B cell (primary cell): ENCODE measurements at regions not wholly inside any gene's neighbourhood (a gene's known extent, or its start where the extent isn't known, plus 50 kb on each side); places are given as distances from the start of the nearest gene placed in this dataset.

ENCODE experiments used
- ATAC-seq: fragments of 200-7000 bp; cut with Tn5 transposase; one replicate; pipeline ENCODE4 v1.10.0; 2021; ENCODE audit warnings: low read depth, mild to moderate bottlenecking, moderate number of reproducible peaks, moderate library complexity
- CTCF ChIA-PET: fragments of 350-600 bp; sonication (Branson Sonifier 250); formaldehyde crosslinking; loops from one replicate; lab custom pipeline; 2021; ENCODE audit warnings: antibody characterized with exemption, inconsistent platforms; lab: Charles Lee
- POLR2A ChIA-PET: fragments of 350-600 bp; sonication (Branson Sonifier 250); formaldehyde crosslinking; loops from one replicate; lab custom pipeline; 2021; ENCODE audit warnings: antibody characterized with exemption; lab: Charles Lee
- DNase-seq: peaks from one replicate; pipeline ENCODE4 v3.0.0; 2013
- H2AFZ ChIP-seq: 2 replicates; pipeline ENCODE4 v1.6.1; 2012; ENCODE audit warnings: mild to moderate bottlenecking, low read depth, low read length; ENCODE audit not compliant: insufficient read depth, poor library complexity, severe bottlenecking
- H3K27ac ChIP-seq, 2 donors: 1 replicate in 1 of 2; 2 replicates in 1 of 2; pipeline ENCODE4 v1.5.1; 2012 to 2013; ENCODE audit warnings: low read length in 2 of 2, mild to moderate bottlenecking in 2 of 2, moderate library complexity in 1 of 2
- H3K27me3 ChIP-seq, 4 experiments: fragments of 200-600 bp in 1 of 4; sonication (generic) in 1 of 4; replicated peaks in 1 of 4; 1 replicate in 2 of 4; 2 replicates in 2 of 4; pipeline versions ENCODE4 v1.6.1 to v1.7.0; 2013 to 2016; ENCODE audit warnings: low read length in 3 of 4, mild to moderate bottlenecking in 2 of 4, mixed read lengths in 1 of 4, moderate library complexity in 1 of 4; ENCODE audit not compliant: insufficient read depth in 4 of 4, control insufficient read depth in 3 of 4; ENCODE audit errors: control extremely low read depth in 1 of 4
- H3K36me3 ChIP-seq, 2 experiments: replicated peaks in 1 of 2; 1 replicate in 1 of 2; 2 replicates in 1 of 2; pipeline versions ENCODE4 v1.6.1 to v1.7.1; 2013; ENCODE audit warnings: low read length in 1 of 2; ENCODE audit not compliant: insufficient read depth in 2 of 2, control insufficient read depth in 1 of 2; ENCODE audit errors: control extremely low read depth in 1 of 2, extremely low read depth in 1 of 2
- H3K4me1 ChIP-seq, 2 donors: fragments of 200-600 bp in 1 of 2; sonication (generic) in 1 of 2; 1 replicate in 1 of 2; 2 replicates in 1 of 2; pipeline versions ENCODE4 v1.5.1 to v1.6.1; 2013 to 2017; ENCODE audit warnings: low read length in 2 of 2; ENCODE audit not compliant: control insufficient read depth in 2 of 2, insufficient read depth in 2 of 2
- H3K4me2 ChIP-seq: replicated peaks from 2 replicates; pipeline ENCODE3; 2012; ENCODE audit warnings: mild to moderate bottlenecking, low read depth, low read length; ENCODE audit not compliant: poor library complexity, severe bottlenecking
- H3K4me3 ChIP-seq, 5 experiments: fragments of 200-600 bp in 1 of 5; sonication (generic) in 1 of 5; 1 replicate in 3 of 5; 2 replicates in 2 of 5; pipeline versions ENCODE4 v1.5.1 to v1.7.0; 2011 to 2016; ENCODE audit warnings: low read length in 4 of 5, mild to moderate bottlenecking in 4 of 5, low read depth in 2 of 5, control low read depth in 1 of 5, moderate library complexity in 1 of 5; ENCODE audit not compliant: insufficient read depth in 1 of 5; ENCODE audit errors: control extremely low read depth in 1 of 5, extremely low read depth in 1 of 5
- H3K79me2 ChIP-seq: fragments of 200-600 bp; sonication (generic); one replicate; pipeline ENCODE4 v1.6.0; 2016; ENCODE audit warnings: low read length; ENCODE audit not compliant: control insufficient read depth, insufficient read depth
- H3K9ac ChIP-seq: fragments of 200-600 bp; sonication (generic); 2 replicates; pipeline ENCODE4 v1.6.1; 2017; ENCODE audit warnings: mild to moderate bottlenecking, low read length, moderate library complexity
- H3K9me3 ChIP-seq, 3 donors: one replicate each; pipeline versions ENCODE4 v1.6.1 to v1.7.1; 2013; ENCODE audit warnings: low read length in 2 of 3; ENCODE audit not compliant: control insufficient read depth in 2 of 3, insufficient read depth in 1 of 3; ENCODE audit errors: control extremely low read depth in 1 of 3
- H4K20me1 ChIP-seq: 2 replicates; pipeline ENCODE4 v1.6.0; 2012; ENCODE audit warnings: mild to moderate bottlenecking, low read length; ENCODE audit not compliant: insufficient read depth, control insufficient read depth, poor library complexity, severe bottlenecking
- H3K27ac Mint-ChIP-seq: one replicate; pipeline ENCODE4 v1.8.0; 2021; ENCODE audit warnings: mixed read lengths
- H3K27me3 Mint-ChIP-seq: one replicate; pipeline ENCODE4 v1.8.0; 2021; ENCODE audit warnings: mixed read lengths
- H3K4me1 Mint-ChIP-seq: one replicate; pipeline ENCODE4 v1.8.0; 2021; ENCODE audit warnings: mixed read lengths
- H3K4me3 Mint-ChIP-seq: one replicate; pipeline ENCODE4 v1.8.0; 2021; ENCODE audit warnings: mixed read lengths
- H3K9me3 Mint-ChIP-seq: one replicate; pipeline ENCODE4 v1.8.0; 2022; ENCODE audit warnings: mixed read lengths; ENCODE audit not compliant: insufficient read depth
- EZH2 ChIP-seq: IDR thresholded peaks from 2 replicates; pipeline ENCODE4 v1.6.1; 2012; ENCODE audit warnings: borderline replicate concordance, low read depth, mild to moderate bottlenecking, moderate library complexity, low read length; ENCODE audit not compliant: insufficient read depth, poor library complexity, severe bottlenecking
- WGBS: methylation state at CpG from one replicate; pipeline ENCODE4 v1.1.5; 2013; ENCODE audit warnings: missing lambda C conversion rate; ENCODE audit not compliant: insufficient coverage; 5-methylcytosine and 5-hydroxymethylcytosine counted together
- intact Hi-C: fragments of 100-400 bp; cut with micrococcal nuclease; formaldehyde crosslinking; loops from one replicate; pipeline ENCODE4 v1.10.0; 2022
- TF ChIP-seq, protein P1 (sequence below): fragments of 200-600 bp; IDR thresholded peaks from one replicate; pipeline ENCODE4 v1.8.0; 2022; ENCODE audit warnings: antibody characterized with exemption, mild to moderate bottlenecking

- Mint-ChIP-seq H3K4me3 (no peak overlapping the region), H3K27me3 (peaks cover 30% of the 10 kb centered on the region), H3K27ac (no peak overlapping the region), H3K4me1 (peaks cover 13% of the 10 kb centered on the region), H3K9me3 (no peaks in the 10 kb centered on the region)
- H2AFZ ChIP-seq: no peak overlapping the region
- ATAC-seq: no peak
- CTCF ChIA-PET: no interaction called here
- peaks cover 0 to 23% (median 7%) of the 10 kb centered on the region in 4 experiments for H3K27me3 ChIP-seq
- H3K4me2 ChIP-seq: no peak overlapping the region
- H3K79me2 ChIP-seq: no peaks in the 10 kb centered on the region
- peaks cover 6 to 7% of the 10 kb centered on the region in 2 donors for H3K4me1 ChIP-seq
- no peak overlapping the region for H3K4me3 ChIP-seq
- no peaks in the 10 kb centered on the region for H3K36me3 ChIP-seq
- H3K9ac ChIP-seq: no peak overlapping the region
- POLR2A ChIA-PET: no interaction called here
- H4K20me1 ChIP-seq: no peaks in the 10 kb centered on the region
- TF ChIP-seq, protein P1, sequence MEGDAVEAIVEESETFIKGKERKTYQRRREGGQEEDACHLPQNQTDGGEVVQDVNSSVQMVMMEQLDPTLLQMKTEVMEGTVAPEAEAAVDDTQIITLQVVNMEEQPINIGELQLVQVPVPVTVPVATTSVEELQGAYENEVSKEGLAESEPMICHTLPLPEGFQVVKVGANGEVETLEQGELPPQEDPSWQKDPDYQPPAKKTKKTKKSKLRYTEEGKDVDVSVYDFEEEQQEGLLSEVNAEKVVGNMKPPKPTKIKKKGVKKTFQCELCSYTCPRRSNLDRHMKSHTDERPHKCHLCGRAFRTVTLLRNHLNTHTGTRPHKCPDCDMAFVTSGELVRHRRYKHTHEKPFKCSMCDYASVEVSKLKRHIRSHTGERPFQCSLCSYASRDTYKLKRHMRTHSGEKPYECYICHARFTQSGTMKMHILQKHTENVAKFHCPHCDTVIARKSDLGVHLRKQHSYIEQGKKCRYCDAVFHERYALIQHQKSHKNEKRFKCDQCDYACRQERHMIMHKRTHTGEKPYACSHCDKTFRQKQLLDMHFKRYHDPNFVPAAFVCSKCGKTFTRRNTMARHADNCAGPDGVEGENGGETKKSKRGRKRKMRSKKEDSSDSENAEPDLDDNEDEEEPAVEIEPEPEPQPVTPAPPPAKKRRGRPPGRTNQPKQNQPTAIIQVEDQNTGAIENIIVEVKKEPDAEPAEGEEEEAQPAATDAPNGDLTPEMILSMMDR: no peak
- no peak for TF ChIP-seq EZH2
- intact Hi-C loops: no loop called here
- H3K27ac ChIP-seq: no peak overlapping the region
- H3K9me3 ChIP-seq: peaks cover 0 to 4% (median 0%) of the 10 kb centered on the region in 3 donors
- WGBS: 83% methylated on average over 3 of the region's 5 CpGs
- no peak for DNase-seq
Observed at GRCh38 chr22:42330170-42330569, 59.7 kb upstream of the TCF20 start.

DNA sequence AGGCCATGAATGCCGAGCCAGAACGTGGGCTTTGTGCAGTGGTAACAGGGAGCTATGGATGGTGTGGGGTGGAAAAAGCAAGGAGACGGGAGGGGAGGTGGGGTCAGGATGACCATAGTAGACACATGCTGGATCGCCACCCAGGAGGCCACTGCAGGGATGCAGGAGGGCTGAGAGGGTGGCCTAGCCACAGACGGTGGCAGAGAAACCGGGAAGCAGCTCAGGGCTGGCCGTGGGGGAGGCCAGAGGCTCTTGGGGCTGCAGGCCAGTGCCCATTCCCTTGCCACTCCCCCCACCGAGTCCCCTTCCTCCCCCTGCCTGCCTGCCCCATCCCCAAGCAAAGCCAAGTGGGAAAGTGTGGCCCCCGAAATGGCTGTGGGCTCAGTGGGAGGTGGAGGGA lies 59.1 kb upstream of the TCF20 start:
- Mint-ChIP-seq H3K4me3 (no peak overlapping the region), H3K9me3 (no peaks in the 10 kb centered on the region), H3K27me3 (peaks cover 31% of the 10 kb centered on the region), H3K27ac (no peak overlapping the region), H3K4me1 (peaks cover 15% of the 10 kb centered on the region)
- DNase-seq (no peak), ATAC-seq (no peak)
- Histone ChIP-seq H3K9me3 (peaks cover 0 to 4% (median 0%) of the 10 kb centered on the region in 3 donors), H3K4me1 (peaks cover 9 to 13% of the 10 kb centered on the region in 2 donors), H2AFZ (no peak overlapping the region), H3K27ac (no peak overlapping the region), H3K27me3 (peaks cover 0 to 23% (median 7%) of the 10 kb centered on the region in 4 experiments), H3K4me2 (no peak overlapping the region), H4K20me1 (no peaks in the 10 kb centered on the region), H3K4me3 (no peak overlapping the region), H3K79me2 (no peaks in the 10 kb centered on the region), H3K36me3 (no peaks in the 10 kb centered on the region), H3K9ac (no peak overlapping the region)
- ChIA-PET POLR2A (no interaction called here), CTCF (no interaction called here)
- WGBS: 89% methylated on average over 7 of the region's 9 CpGs
- no peak for TF ChIP-seq EZH2
- TF ChIP-seq, protein P1: no peak
- intact Hi-C loops: no loop called here
